GM18502 (cell line): ENCODE measurements at regions not wholly inside any gene's neighbourhood (a gene's known extent, or its start where the extent isn't known, plus 50 kb on each side); places are given as distances from the start of the nearest gene placed in this dataset.
A peak's percentile ranks its signal among the peaks of the same experiment; 100 is the strongest.
"Not testable (repeated sequence)": the region's sequence is repeated elsewhere in the genome, so short reads cannot be mapped to it uniquely, and the experiment has no call there.

Experiments
- ATAC-seq: cut with Tn5 transposase; IDR thresholded peaks from one replicate; pipeline ENCODE4 v1.9.1; 2021; ENCODE audit warnings: mild to moderate bottlenecking; ENCODE audit not compliant: unreplicated experiment, poor library complexity

- ATAC-seq: no peak
Measured at GRCh38 chr2:145423809-145424208, 903.9 kb upstream of the ZEB2 start.

GRCh38 chr2:145422576-145422975 lies 902.7 kb upstream of the ZEB2 start:
- ATAC-seq: no peak

- no peak for ATAC-seq
Measured at GRCh38 chr2:145421841-145422240, 901.9 kb upstream of the ZEB2 start.

DNA sequence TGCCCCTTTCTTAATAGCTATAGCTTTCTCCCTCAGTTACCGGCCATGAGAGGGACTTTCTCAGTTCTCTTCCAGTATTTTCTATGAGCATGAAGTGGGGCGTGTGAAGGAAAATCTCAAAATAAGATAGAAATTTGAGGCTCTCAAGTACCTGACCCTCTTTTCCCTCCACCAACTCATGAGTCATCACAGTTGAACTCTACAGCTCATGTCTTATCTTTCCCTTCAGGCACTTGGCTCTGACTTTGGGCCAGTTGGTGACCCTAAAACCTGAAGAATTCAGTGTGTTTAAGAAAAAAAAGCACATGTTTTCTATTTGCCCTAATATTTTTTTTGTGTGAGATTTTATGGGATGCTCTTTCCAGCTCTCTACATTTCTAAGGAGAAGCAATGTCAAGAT lies 896.7 kb upstream of the ZEB2 start:
- ATAC-seq: no peak

DNA sequence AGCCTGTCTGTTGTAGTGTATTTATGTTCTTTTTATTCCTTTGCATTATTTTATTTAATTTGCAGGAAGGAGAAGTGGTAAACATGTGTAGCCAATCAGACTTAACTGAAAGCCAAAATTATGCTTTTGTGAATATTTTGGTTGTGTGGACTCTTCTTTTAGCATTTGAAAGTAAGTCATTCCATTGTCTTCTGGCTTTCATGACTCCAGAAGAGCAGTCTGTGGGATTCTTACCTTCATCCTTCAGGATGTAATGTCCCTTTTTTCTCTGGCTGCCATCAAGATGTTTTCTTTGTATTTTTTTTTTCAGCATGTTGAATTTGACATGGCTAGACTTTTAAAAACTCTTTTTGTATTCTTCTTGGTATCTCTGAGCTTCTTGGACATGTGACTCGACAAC lies 895.2 kb upstream of the ZEB2 start:
- ATAC-seq: no peak

DNA sequence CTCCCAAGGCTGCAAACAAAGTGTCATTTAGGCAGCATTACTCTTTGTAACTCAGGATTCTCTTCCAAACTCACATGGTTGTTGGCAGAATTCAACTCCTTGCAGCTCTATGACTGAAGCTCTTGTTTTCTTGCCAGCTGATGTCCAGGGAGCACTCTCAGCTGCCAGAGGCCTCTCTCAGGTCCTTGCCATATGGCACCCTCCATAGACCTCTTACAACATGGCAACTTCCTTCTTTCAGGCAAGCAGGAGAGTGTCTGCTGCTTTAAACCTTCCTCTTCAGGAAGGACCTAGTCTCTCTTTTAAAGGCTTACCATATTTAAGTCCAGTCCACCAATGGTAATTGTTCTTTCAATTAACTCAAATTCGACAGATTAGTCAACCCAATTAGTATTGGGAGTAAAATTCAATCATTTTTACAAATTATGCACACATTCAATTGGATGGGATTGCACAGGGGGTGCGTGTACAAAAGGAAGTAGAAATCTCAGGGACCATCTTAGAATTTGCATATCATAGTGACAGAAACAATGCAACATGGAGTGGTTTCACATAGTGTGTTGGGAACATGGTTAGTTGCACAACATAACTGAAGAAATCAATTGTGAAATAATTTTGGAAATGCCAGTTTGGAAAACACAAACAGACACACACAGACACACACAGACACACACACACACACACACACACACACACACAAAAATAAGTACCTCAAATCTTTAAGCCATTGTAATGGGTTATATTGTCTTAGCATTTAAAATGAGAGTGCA lies 893.5 kb upstream of the ZEB2 start:
- ATAC-seq: no peak

DNA sequence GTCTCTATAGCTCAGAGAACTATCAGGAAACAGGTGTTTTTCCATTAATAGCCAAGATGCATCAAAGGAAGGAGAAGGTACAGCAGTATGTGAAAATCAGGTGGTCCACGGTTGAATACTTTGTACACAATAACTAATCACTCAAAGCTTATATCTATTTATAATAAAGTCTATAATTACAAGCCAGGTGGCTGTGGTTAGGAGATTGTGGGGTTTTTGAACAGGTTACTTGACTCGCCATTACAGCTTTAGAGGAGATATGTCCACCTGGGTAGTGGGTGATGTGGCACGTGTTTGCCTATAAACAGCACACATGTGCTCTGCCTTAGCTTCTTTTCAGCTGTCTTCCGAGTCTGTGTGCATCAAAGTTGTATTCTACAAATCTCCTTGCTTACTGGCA lies 892.2 kb upstream of the ZEB2 start:
- ATAC-seq: peak; percentile 19

DNA sequence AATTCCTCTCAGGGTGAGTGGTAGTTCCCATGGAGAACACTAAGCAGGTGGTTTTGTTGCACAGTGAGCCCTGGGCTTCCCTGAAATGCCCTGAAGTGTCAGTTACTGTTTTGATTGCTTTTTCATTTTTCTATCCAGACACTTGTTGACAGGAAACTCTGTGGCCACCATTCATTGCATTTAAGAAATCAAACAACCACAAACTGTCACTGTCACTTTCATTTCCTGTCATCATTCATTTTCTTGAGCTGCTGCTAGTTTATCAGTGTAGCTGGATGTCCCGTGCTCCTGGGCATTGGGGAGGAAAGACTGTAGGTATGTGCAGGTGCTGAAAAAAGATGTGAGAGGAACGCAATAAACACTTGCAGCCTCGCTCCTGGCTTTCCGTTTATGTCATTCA lies 891.6 kb upstream of the ZEB2 start:
- peak; percentile 97 for ATAC-seq

DNA sequence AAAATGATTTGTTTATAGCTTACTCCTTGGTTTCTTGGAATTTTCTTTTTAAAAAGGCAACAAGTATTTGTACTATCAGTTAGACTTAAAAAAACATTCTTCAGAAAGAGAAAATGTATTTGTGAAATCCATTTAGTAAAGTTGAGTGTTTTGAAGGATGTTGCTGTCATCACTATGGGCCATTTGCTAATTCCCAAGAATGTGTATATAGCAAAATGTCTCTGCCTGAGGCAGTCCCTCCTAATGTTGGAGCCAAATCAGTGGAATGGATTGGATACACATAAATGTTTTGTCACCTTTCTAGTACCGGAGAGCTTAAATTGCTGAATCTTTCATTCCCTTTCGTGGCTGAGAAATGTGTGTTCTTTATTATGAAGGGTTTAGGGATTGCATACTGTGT lies 890.2 kb upstream of the ZEB2 start:
- ATAC-seq: no peak

GRCh38 chr2:145408980-145409379 lies 889.1 kb upstream of the ZEB2 start:
- no peak for ATAC-seq

DNA sequence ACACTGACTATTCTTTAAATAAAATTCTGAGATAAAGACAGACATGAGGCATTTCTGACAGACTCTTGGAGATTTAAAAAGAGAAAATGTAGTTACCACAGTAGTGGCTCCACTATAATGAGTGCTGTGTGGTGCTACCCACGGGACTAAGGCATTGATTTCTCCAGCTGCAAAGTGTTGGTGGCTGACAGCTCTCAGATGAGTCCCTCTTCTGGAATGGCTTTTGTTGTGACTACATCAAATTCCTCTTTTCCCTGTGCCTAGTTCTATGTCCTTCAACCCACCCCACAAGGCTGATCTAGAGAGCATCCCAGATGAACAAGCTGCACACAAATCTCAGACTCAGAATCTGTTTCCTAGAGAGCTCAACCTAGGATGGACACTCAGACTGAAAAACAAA lies 884.8 kb upstream of the ZEB2 start:
- no peak for ATAC-seq

GRCh38 chr2:145402706-145403277 lies 882.9 kb upstream of the ZEB2 start:
- ATAC-seq: no peak

GRCh38 chr2:145399131-145399530 lies 879.2 kb upstream of the ZEB2 start:
- no peak for ATAC-seq

- ATAC-seq: no peak
Measured at GRCh38 chr2:145394181-145394580, 874.3 kb upstream of the ZEB2 start.

DNA sequence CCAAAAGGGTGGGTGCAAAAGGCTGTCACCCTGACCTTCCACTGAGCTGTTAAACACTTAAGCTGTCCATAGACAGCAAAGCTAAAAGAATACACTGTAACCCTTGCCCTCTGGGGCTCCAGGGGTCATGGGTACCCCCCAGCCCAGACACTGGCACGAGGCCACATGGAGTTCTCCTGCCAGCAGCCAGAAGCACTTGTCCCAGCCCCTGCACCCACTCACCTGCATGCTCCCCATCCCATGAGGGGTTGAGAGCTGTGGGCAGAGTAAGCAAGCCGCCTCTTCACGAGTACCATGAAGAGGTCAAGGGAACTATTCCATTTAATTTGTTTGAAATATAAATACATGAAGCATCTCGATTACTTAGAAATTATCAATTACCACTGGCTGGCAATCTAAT lies 867.1 kb upstream of the ZEB2 start:
- ATAC-seq: no peak

- ATAC-seq: no peak
Measured at GRCh38 chr2:145383961-145384360, 864.0 kb upstream of the ZEB2 start.

DNA sequence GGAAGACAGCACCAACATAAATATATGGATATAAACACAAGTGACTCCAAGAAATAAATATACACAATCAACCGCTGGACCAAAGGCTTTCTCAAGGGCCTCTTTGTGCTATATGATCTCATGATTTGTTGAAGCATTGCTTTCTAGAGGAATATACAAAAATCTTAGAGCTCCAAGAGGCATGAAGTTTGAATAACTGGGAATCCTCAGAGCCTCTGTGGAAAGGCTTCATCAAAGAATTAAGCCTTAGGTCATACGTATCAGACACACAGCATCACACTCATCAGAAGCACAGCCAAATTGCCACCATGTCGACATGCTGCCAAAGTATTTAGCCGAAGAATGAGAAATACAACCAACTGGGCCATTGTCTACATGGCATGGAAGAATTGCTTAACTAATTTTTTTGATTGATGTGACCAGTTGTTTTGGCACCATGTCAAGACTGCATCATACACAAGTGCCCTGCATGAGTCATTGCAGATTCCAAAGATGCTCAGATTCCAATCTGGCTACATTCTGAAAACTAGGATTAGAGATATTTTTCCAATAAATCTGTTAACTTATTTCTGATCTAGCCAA lies 860.6 kb upstream of the ZEB2 start:
- ATAC-seq: no peak

GRCh38 chr2:145379934-145380333 lies 860.0 kb upstream of the ZEB2 start:
- no peak for ATAC-seq

DNA sequence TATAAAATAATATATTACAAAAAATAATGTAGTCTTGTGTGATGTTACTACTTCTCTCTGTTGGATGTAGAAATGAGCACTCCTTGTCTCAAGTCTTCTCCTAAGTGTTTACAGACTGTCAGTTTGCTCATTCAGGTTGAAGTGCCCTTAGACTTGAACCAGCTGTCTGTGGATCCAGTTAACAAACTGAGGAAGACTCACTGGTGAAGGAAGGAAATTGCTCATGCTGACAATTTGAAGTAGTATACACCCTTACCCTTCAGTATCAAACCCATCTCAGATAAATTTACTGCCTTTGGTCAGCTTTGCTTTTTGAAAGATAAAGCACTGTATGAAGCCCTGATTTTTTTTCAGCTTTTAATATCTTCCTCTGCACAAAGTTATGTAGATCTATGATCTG lies 854.2 kb upstream of the ZEB2 start:
- no peak for ATAC-seq

DNA sequence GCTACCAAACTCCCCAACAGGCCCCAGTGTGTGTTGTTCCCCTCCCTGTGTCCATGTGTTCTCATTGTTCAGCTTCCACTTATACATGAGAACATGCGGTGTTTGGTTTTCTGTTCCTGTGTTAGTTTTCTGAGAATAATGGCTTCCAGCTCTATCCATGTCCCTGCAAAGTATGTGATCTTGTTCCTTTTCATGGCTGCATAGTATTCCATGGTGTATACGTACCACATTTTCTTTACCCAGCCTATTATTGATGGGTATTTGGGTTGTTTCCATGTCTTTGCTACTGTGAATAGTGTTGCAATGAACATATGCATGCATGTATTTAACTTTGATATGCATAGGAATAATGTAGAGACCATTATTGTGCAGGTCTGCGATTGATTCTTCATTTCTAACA lies 847.4 kb upstream of the ZEB2 start:
- ATAC-seq: not testable (repeated sequence)

GRCh38 chr2:145366341-145366740 lies 846.4 kb upstream of the ZEB2 start:
- no peak for ATAC-seq
